Prostate gland (tissue), 2 donors: ENCODE measurements at regions not wholly inside any gene's neighbourhood (a gene's known extent, or its start where the extent isn't known, plus 50 kb on each side); places are given as distances from the start of the nearest gene placed in this dataset.

Source experiments
- DNase-seq: peaks from one replicate; pipeline ENCODE4 v3.0.0-alpha.2; 2019; ENCODE audit warnings: low spot score
- H3K27ac ChIP-seq, 2 donors: fragments of 200-600 bp; sonication (generic); 2 replicates each; pipeline ENCODE4 v1.5.1; 2017 to 2019
- H3K27me3 ChIP-seq: fragments of 200-600 bp; sonication (generic); replicated peaks from 2 replicates; pipeline ENCODE4 v1.5.1; 2019; ENCODE audit not compliant: insufficient read depth
- H3K36me3 ChIP-seq, 2 donors: fragments of 200-600 bp; sonication (generic); 1 replicate in 1 of 2; 2 replicates in 1 of 2; pipeline versions ENCODE4 v1.5.1 to v1.8.1; 2017 to 2019
- H3K4me1 ChIP-seq: fragments of 200-600 bp; sonication (generic); replicated peaks from 2 replicates; pipeline ENCODE4 v1.5.1; 2019
- H3K4me3 ChIP-seq, 2 donors: fragments of 200-600 bp; sonication (generic); 2 replicates each; pipeline ENCODE4 v1.5.1; 2017 to 2019
- H3K9me3 ChIP-seq: fragments of 200-600 bp; sonication (generic); 2 replicates; pipeline ENCODE4 v1.5.1; 2017
- POLR2A ChIP-seq: fragments of 450-650 bp; IDR thresholded peaks from one replicate; pipeline ENCODE4 v1.6.1; 2016; ENCODE audit warnings: antibody characterized with exemption, mild to moderate bottlenecking
- POLR2AphosphoS5 ChIP-seq: sonication (generic); formaldehyde crosslinking; IDR thresholded peaks from one replicate; pipeline ENCODE4 v1.6.1; 2017; ENCODE audit warnings: antibody characterized with exemption
- WGBS: methylation state at CpG from one replicate; pipeline ENCODE4 v1.1.5; 2018; 5-methylcytosine and 5-hydroxymethylcytosine counted together
- intact Hi-C: fragments of 100-400 bp; cut with DNase I; formaldehyde crosslinking; loops from one replicate; pipeline ENCODE4 v1.14.2; 2022
- TF ChIP-seq, protein P1 (sequence below), 4 experiments: fragments of 200-600 bp in 2 of 4; fragments of 450-650 bp in 2 of 4; sonication (generic) in 2 of 4; IDR thresholded peaks; 1 replicate in 3 of 4; 2 replicates in 1 of 4; pipeline ENCODE4 v1.5.1; 2016 to 2019; ENCODE audit warnings: antibody characterized with exemption in 4 of 4, mild to moderate bottlenecking in 2 of 4, moderate library complexity in 2 of 4

GRCh38 chr11:79617561-79617960, 176.7 kb upstream of the TENM4 start:
- Histone ChIP-seq H3K4me3 (no peak overlapping the region), H3K4me1 (no peaks in the 10 kb centered on the region), H3K27ac (no peak overlapping the region), H3K36me3 (no peaks in the 10 kb centered on the region), H3K27me3 (no peaks in the 10 kb centered on the region), H3K9me3 (no peaks in the 10 kb centered on the region)
- TF ChIP-seq POLR2AphosphoS5, result no peak
- no peak for TF ChIP-seq POLR2A
- TF ChIP-seq, protein P1, sequence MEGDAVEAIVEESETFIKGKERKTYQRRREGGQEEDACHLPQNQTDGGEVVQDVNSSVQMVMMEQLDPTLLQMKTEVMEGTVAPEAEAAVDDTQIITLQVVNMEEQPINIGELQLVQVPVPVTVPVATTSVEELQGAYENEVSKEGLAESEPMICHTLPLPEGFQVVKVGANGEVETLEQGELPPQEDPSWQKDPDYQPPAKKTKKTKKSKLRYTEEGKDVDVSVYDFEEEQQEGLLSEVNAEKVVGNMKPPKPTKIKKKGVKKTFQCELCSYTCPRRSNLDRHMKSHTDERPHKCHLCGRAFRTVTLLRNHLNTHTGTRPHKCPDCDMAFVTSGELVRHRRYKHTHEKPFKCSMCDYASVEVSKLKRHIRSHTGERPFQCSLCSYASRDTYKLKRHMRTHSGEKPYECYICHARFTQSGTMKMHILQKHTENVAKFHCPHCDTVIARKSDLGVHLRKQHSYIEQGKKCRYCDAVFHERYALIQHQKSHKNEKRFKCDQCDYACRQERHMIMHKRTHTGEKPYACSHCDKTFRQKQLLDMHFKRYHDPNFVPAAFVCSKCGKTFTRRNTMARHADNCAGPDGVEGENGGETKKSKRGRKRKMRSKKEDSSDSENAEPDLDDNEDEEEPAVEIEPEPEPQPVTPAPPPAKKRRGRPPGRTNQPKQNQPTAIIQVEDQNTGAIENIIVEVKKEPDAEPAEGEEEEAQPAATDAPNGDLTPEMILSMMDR (IDR thresholded peaks at IDR 0.05), result no peak
- DNase-seq, result no peak
- WGBS, result 60% methylated on average over 3 of the region's 3 CpGs
- intact Hi-C loops, result no loop called here

GRCh38 chr11:79616392-79616851, 175.6 kb upstream of the TENM4 start:
- 64% methylated on average over 3 of the region's 3 CpGs for WGBS

GRCh38 chr11:79615425-79615824, 174.6 kb upstream of the TENM4 start:
- intact Hi-C loops, result no loop called here
- 63% methylated on average over 5 of the region's 5 CpGs for WGBS

More at GRCh38 chr11:79616392-79616851, 175.6 kb upstream of the TENM4 start:
- H3K4me1 ChIP-seq, result no peaks in the 10 kb centered on the region
- no peaks in the 10 kb centered on the region for H3K9me3 ChIP-seq
- no peak overlapping the region for H3K27ac ChIP-seq
- no peaks in the 10 kb centered on the region for H3K27me3 ChIP-seq
- no peak for TF ChIP-seq POLR2A
- TF ChIP-seq, protein P1 (IDR thresholded peaks at IDR 0.05), result no peak
- TF ChIP-seq POLR2AphosphoS5, result no peak
- intact Hi-C loops, result no loop called here
- no peak overlapping the region for H3K4me3 ChIP-seq
- H3K36me3 ChIP-seq, result no peaks in the 10 kb centered on the region
- no peak for DNase-seq

DNA sequence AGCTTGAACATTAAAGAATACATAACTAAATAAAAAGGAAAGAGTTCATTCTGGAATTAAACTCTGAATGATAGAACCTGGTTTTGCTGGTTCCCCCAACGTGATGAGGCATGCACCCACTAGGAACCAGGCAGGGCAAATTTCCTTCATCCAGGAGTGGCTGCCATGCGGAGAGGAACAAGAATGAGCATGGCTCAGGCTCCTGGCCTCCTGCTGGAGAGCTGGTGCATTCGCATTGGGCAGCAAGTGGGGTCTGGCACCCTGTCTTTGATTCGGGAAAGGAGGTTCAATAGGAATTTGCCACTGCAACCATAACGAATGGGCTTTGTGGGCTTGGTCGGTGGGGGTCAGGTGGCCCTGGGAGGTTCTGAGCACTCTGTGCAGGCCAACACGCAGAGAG, 169.8 kb upstream of the TENM4 start:
- H3K27ac ChIP-seq, result no peak overlapping the region
- no peaks in the 10 kb centered on the region for H3K36me3 ChIP-seq
- no peak for DNase-seq
- H3K4me1 ChIP-seq, result no peaks in the 10 kb centered on the region
- 75% methylated on average over 7 of the region's 7 CpGs for whole genome bisulfite sequencing
- TF ChIP-seq POLR2A (no peak), POLR2AphosphoS5 (no peak)
- TF ChIP-seq, protein P1 (IDR thresholded peaks at IDR 0.05), result no peak
- no peaks in the 10 kb centered on the region for H3K9me3 ChIP-seq
- H3K27me3 ChIP-seq, result no peaks in the 10 kb centered on the region
- intact Hi-C loops, result no loop called here
- H3K4me3 ChIP-seq, result no peak overlapping the region

More at GRCh38 chr11:79615425-79615824, 174.6 kb upstream of the TENM4 start:
- Histone ChIP-seq H3K4me1 (no peaks in the 10 kb centered on the region), H3K27me3 (no peaks in the 10 kb centered on the region), H3K4me3 (no peak overlapping the region), H3K36me3 (no peaks in the 10 kb centered on the region), H3K27ac (no peak overlapping the region), H3K9me3 (no peaks in the 10 kb centered on the region)
- TF ChIP-seq POLR2A (no peak), POLR2AphosphoS5 (no peak)
- TF ChIP-seq, protein P1 (IDR thresholded peaks at IDR 0.05), result no peak
- no peak for DNase-seq

DNA sequence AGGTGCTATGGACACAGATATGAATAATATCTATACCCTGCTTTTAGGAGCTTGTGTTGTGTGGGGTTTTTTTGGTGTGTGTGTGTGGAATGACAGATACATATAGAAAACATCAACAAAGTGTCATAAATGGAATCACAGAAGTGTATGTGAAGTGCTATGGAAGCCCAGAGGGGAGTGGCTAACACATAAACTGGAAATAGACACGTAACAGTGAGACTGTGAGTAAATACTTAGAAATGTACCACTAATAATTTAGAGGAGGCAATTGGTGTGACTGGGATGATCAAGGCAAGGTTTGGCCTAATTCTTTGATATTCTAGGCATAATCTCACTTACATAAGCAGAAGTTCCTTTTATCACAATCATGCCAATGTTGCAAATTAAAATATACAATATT, 169.3 kb upstream of the TENM4 start:
- Histone ChIP-seq H3K9me3 (no peaks in the 10 kb centered on the region), H3K4me3 (no peak overlapping the region), H3K27ac (no peak overlapping the region), H3K27me3 (no peaks in the 10 kb centered on the region), H3K36me3 (no peaks in the 10 kb centered on the region), H3K4me1 (no peaks in the 10 kb centered on the region)
- intact Hi-C loops, result no loop called here
- TF ChIP-seq, protein P1 (IDR thresholded peaks at IDR 0.05), result no peak
- TF ChIP-seq POLR2AphosphoS5 (no peak), POLR2A (no peak)
- 45% methylated on average over 1 of the region's 1 CpG for WGBS
- DNase-seq, result no peak
